ENCODE measurements at regions not wholly inside any gene's neighbourhood (a gene's known extent, or its start where the extent isn't known, plus 50 kb on each side); places are given as distances from the start of the nearest gene placed in this dataset.

- DNase-seq (ENCODE audit: low read depth in 1 of 2, low spot score in 2 of 2) = no peak
- TF ChIP-seq EP300 (IDR thresholded peaks at IDR 0.05; ENCODE audit: borderline replicate concordance in 1 of 2, low read depth in 2 of 2, low read length in 2 of 2) (no peak), NANOG (IDR thresholded peaks at IDR 0.05; ENCODE audit: insufficient read depth, low read depth, low read length, poor library complexity, severe bottlenecking) (no peak), KDM1A (IDR thresholded peaks at IDR 0.05; ENCODE audit: borderline replicate concordance, low read length) (no peak), KDM5A (IDR thresholded peaks at IDR 0.05; ENCODE audit: low read length) (no peak), RBBP5 (IDR thresholded peaks at IDR 0.05; ENCODE audit: borderline replicate concordance, low read depth, low read length) (no peak), YY1 (IDR thresholded peaks at IDR 0.05; ENCODE audit: low read depth, low read length) (no peak)
- no peaks in the 10 kb centered on the region; a peak in 1 of 7 replicates for H3K4me1 ChIP-seq (replicated peaks in 1 of 4; ENCODE audit: control insufficient read depth in 3 of 4, insufficient read depth in 4 of 4, low read length in 3 of 4)
- H4K5ac ChIP-seq (ENCODE audit: insufficient read length, low read depth, low read length) = no peak overlapping the region
- no peaks in the 10 kb centered on the region for H3K79me2 ChIP-seq (ENCODE audit: control insufficient read depth in 1 of 2, insufficient read depth in 2 of 2, low read length in 2 of 2)
- H2BK12ac ChIP-seq (ENCODE audit: low read depth, low read length) = no peak overlapping the region
- no peaks in the 10 kb centered on the region for H4K20me1 ChIP-seq (replicated peaks in 1 of 2; ENCODE audit: control insufficient read depth in 1 of 2, insufficient read depth in 2 of 2, low read length in 2 of 2)
- no peaks in the 10 kb centered on the region for H3K23me2 ChIP-seq (ENCODE audit: low read depth, low read length)
- H3K4me3 ChIP-seq (ENCODE audit: extremely low read depth in 1 of 4, insufficient read depth in 2 of 4, low read depth in 3 of 4, low read length in 4 of 4) = no peak overlapping the region
- CTCF ChIA-PET (ENCODE audit: partially characterized antibody) = no interaction called here
- no peak overlapping the region for H3K27ac ChIP-seq (ENCODE audit: low read depth, low read length)
- no peak overlapping the region for H4K91ac ChIP-seq (replicated peaks; ENCODE audit: insufficient read length, low read length)
- no peak overlapping the region for H3K56ac ChIP-seq (replicated peaks; ENCODE audit: insufficient read length, low read depth, low read length)
- no peaks in the 10 kb centered on the region for H3K36me3 ChIP-seq (ENCODE audit: control insufficient read depth in 2 of 4, insufficient read depth in 4 of 4, low read length in 3 of 4)
- FAIRE-seq = no peak
- H3K4ac ChIP-seq (replicated peaks; ENCODE audit: insufficient read length, low read depth, low read length) = no peak overlapping the region
- H2AK5ac ChIP-seq (ENCODE audit: low read depth, low read length) = no peak overlapping the region
- WGBS, 2 experiments (ENCODE audit: extremely low coverage in 1 of 2, insufficient coverage in 1 of 2, insufficient read length in 1 of 2, insufficient replicate concordance in 2 of 2, low coverage in 1 of 2, low lambda C conversion rate in 2 of 2, missing lambda C conversion rate in 1 of 2) = 81% methylated on average over 1 of the region's 1 CpG; no CpG with 5 or more reads in 1 of the 2 experiments
- no peak overlapping the region for H3K9ac ChIP-seq (replicated peaks in 1 of 4; ENCODE audit: extremely low read depth in 1 of 4, low read depth in 3 of 4, low read length in 3 of 4)
- no peak overlapping the region for H4K8ac ChIP-seq (ENCODE audit: extremely low read depth, insufficient read depth, low read length)
- H3K79me1 ChIP-seq (ENCODE audit: low read depth, low read length) = no peaks in the 10 kb centered on the region
- H3K23ac ChIP-seq (ENCODE audit: insufficient read length) = no peak overlapping the region
- H3K14ac ChIP-seq (ENCODE audit: insufficient read length) = no peak overlapping the region
- H3K4me2 ChIP-seq (ENCODE audit: insufficient read depth in 1 of 2, low read depth in 2 of 2, low read length in 2 of 2) = no peak overlapping the region
- H2BK15ac ChIP-seq (ENCODE audit: low read length) = no peak overlapping the region
- H3K9me3 ChIP-seq (ENCODE audit: insufficient read depth in 2 of 2, low read depth in 1 of 2, low read length in 1 of 2) = no peaks in the 10 kb centered on the region
- POLR2A ChIA-PET (ENCODE audit: partially characterized antibody) = no interaction called here
- H3K27me3 ChIP-seq (replicated peaks in 1 of 4; ENCODE audit: control insufficient read depth in 3 of 4, extremely low read depth in 1 of 4, insufficient read depth in 3 of 4, low read length in 3 of 4) = no peaks in the 10 kb centered on the region
- H2BK20ac ChIP-seq (ENCODE audit: low read length) = no peak overlapping the region
- H2BK120ac ChIP-seq (replicated peaks; ENCODE audit: low read depth, low read length) = no peak overlapping the region
- H2BK5ac ChIP-seq (ENCODE audit: low read depth, low read length) = no peak overlapping the region
- H2AFZ ChIP-seq (ENCODE audit: low read length) = no peak overlapping the region
- H3K18ac ChIP-seq (ENCODE audit: extremely low read depth, low read length) = no peak overlapping the region
Measured at GRCh38 chr9:102499468-102499867, 495.7 kb upstream of the CYLC2 start.

Data from H1 (cell line).